GM23248 (cell line): ENCODE measurements at regions not wholly inside any gene's neighbourhood (a gene's known extent, or its start where the extent isn't known, plus 50 kb on each side); places are given as distances from the start of the nearest gene placed in this dataset.
"Not testable (repeated sequence)": the region's sequence is repeated elsewhere in the genome, so short reads cannot be mapped to it uniquely, and the experiment has no call there.

ENCODE experiments used
- EZH2 ChIP-seq: fragments of 200-600 bp; sonication (generic); IDR thresholded peaks from 2 replicates; pipeline ENCODE4 v1.6.1; 2018; ENCODE audit warnings: antibody characterized with exemption, mild to moderate bottlenecking; ENCODE audit not compliant: insufficient read depth, poor library complexity, severe bottlenecking
- EZH2phosphoT487 ChIP-seq: fragments of 200-600 bp; sonication (generic); IDR thresholded peaks from 2 replicates; pipeline ENCODE4 v1.6.1; 2018; ENCODE audit warnings: antibody characterized with exemption, moderate library complexity, mild to moderate bottlenecking, low read depth; ENCODE audit not compliant: insufficient read depth

- TF ChIP-seq EZH2, EZH2phosphoT487: not testable (repeated sequence)
Observed at GRCh38 chr2:89537862-89538261, 846.4 kb downstream of the RPIA start.
